MM.1S (cell line): ENCODE measurements at regions not wholly inside any gene's neighbourhood (a gene's known extent, or its start where the extent isn't known, plus 50 kb on each side); places are given as distances from the start of the nearest gene placed in this dataset.
"Not testable (repeated sequence)": the region's sequence is repeated elsewhere in the genome, so short reads cannot be mapped to it uniquely, and the experiment has no call there.

Source experiments
- DNase-seq: peaks from one replicate; pipeline ENCODE4 v3.0.0-alpha.2; 2015
- H2AFZ ChIP-seq: fragments of 300-600 bp; sonication (generic); 2 replicates; pipeline ENCODE4 v1.6.0; 2016; ENCODE audit warnings: antibody characterized with exemption, low read length
- H3F3A ChIP-seq: fragments of 300-600 bp; sonication (generic); 2 replicates; pipeline ENCODE4 v1.6.1; 2016; ENCODE audit warnings: mild to moderate bottlenecking, antibody characterized with exemption, low read length, moderate library complexity, mixed read lengths; ENCODE audit not compliant: insufficient read depth
- H3K27ac ChIP-seq: fragments of 300-600 bp; sonication (generic); 2 replicates; pipeline ENCODE4 v1.5.1; 2016; ENCODE audit warnings: mild to moderate bottlenecking, low read length
- H3K27me3 ChIP-seq: fragments of 300-600 bp; sonication (generic); replicated peaks from 2 replicates; pipeline ENCODE4 v1.6.0; 2016; ENCODE audit warnings: low read length; ENCODE audit not compliant: insufficient read depth
- H3K36me3 ChIP-seq: fragments of 300-600 bp; sonication (generic); replicated peaks from 2 replicates; pipeline ENCODE4 v1.6.1; 2016; ENCODE audit warnings: mild to moderate bottlenecking, low read length, mixed read lengths; ENCODE audit not compliant: insufficient read depth
- H3K4me1 ChIP-seq: fragments of 300-600 bp; sonication (generic); 2 replicates; pipeline ENCODE4 v1.6.1; 2016; ENCODE audit warnings: low read length, mixed read lengths
- H3K4me2 ChIP-seq: fragments of 300-600 bp; sonication (generic); 2 replicates; pipeline ENCODE4 v1.6.0; 2016; ENCODE audit warnings: low read depth, low read length
- H3K4me3 ChIP-seq: fragments of 300-600 bp; sonication (generic); 2 replicates; pipeline ENCODE4 v1.5.1; 2016; ENCODE audit warnings: low read length, mixed read lengths
- H3K79me2 ChIP-seq: fragments of 300-600 bp; sonication (generic); 2 replicates; pipeline ENCODE4 v1.6.1; 2016; ENCODE audit warnings: mixed run types, low read length, mixed read lengths
- H3K9ac ChIP-seq: fragments of 300-600 bp; sonication (generic); 2 replicates; pipeline ENCODE4 v1.6.1; 2016; ENCODE audit warnings: low read length, mixed read lengths
- H3K9me2 ChIP-seq: fragments of 300-600 bp; sonication (generic); replicated peaks from 2 replicates; pipeline ENCODE4 v1.6.1; 2016; ENCODE audit warnings: mild to moderate bottlenecking, low read length, mixed read lengths; ENCODE audit not compliant: insufficient read depth
- H3K9me3 ChIP-seq: fragments of 300-600 bp; sonication (generic); replicated peaks from 2 replicates; pipeline ENCODE4 v1.6.1; 2016; ENCODE audit warnings: mild to moderate bottlenecking, low read length, mixed read lengths; ENCODE audit not compliant: insufficient read depth
- H4K20me1 ChIP-seq: fragments of 300-600 bp; sonication (generic); 2 replicates; pipeline ENCODE4 v1.6.1; 2016; ENCODE audit warnings: mild to moderate bottlenecking, low read length, moderate library complexity, mixed read lengths; ENCODE audit not compliant: insufficient read depth
- CTCF ChIP-seq: fragments of 300-600 bp; sonication (generic); IDR thresholded peaks from 2 replicates; pipeline ENCODE4 v1.5.1; 2016; ENCODE audit warnings: antibody characterized with exemption, low read length, mixed read lengths
- EZH2 ChIP-seq: fragments of 300-600 bp; sonication (generic); optimal IDR thresholded peaks from 2 replicates; pipeline ENCODE3; 2017; ENCODE audit warnings: low read depth, mild to moderate bottlenecking, antibody characterized with exemption, low read length, mixed read lengths
- EZH2phosphoT487 ChIP-seq: fragments of 300-600 bp; sonication (generic); IDR thresholded peaks from 2 replicates; pipeline ENCODE4 v1.6.1; 2018; ENCODE audit warnings: antibody characterized with exemption, low read length

GRCh38 chr7:85802211-85802610 is 615.4 kb upstream of the SEMA3D start:
- Histone ChIP-seq H4K20me1 (no peaks in the 10 kb centered on the region), H2AFZ (no peak overlapping the region), H3F3A (no peaks in the 10 kb centered on the region), H3K36me3 (no peaks in the 10 kb centered on the region), H3K9me2 (no peaks in the 10 kb centered on the region), H3K27me3 (no peaks in the 10 kb centered on the region), H3K9ac (no peak overlapping the region), H3K79me2 (no peaks in the 10 kb centered on the region), H3K27ac (no peak overlapping the region), H3K4me2 (no peak overlapping the region), H3K4me3 (no peak overlapping the region), H3K9me3 (no peaks in the 10 kb centered on the region), H3K4me1 (no peaks in the 10 kb centered on the region)
- DNase-seq, result no peak
- no peak for TF ChIP-seq EZH2phosphoT487
- TF ChIP-seq CTCF, result no peak
- TF ChIP-seq EZH2, result no peak

GRCh38 chr7:85796956-85797355 is 610.1 kb upstream of the SEMA3D start:
- Histone ChIP-seq H3K79me2 (no peaks in the 10 kb centered on the region), H4K20me1 (no peaks in the 10 kb centered on the region), H3K27me3 (no peaks in the 10 kb centered on the region), H3K4me2 (no peak overlapping the region), H3F3A (no peaks in the 10 kb centered on the region), H3K4me1 (0 out of 2 replicates have a peak, but pooled peaks cover 4% of the 10 kb centered on the region), H3K27ac (no peak overlapping the region), H3K36me3 (no peaks in the 10 kb centered on the region), H3K9me2 (no peaks in the 10 kb centered on the region), H3K9ac (no peak overlapping the region), H2AFZ (no peak overlapping the region), H3K4me3 (no peak overlapping the region), H3K9me3 (no peaks in the 10 kb centered on the region)
- TF ChIP-seq EZH2phosphoT487, result no peak
- TF ChIP-seq CTCF, result no peak
- no peak for TF ChIP-seq EZH2
- DNase-seq, result no peak

GRCh38 chr7:85791098-85791497 is 604.2 kb upstream of the SEMA3D start:
- H2AFZ ChIP-seq, H3K79me2 ChIP-seq, H3K9me3 ChIP-seq, H3K27me3 ChIP-seq, H3K9ac ChIP-seq, H3K4me3 ChIP-seq, H3K36me3 ChIP-seq, H4K20me1 ChIP-seq, H3K9me2 ChIP-seq, H3K27ac ChIP-seq, H3K4me1 ChIP-seq, H3K4me2 ChIP-seq, H3F3A ChIP-seq, DNase-seq: not testable (repeated sequence)

- Histone ChIP-seq H2AFZ (no peak overlapping the region), H3K4me1 (no peaks in the 10 kb centered on the region), H3K4me3 (no peak overlapping the region), H3K27me3 (no peaks in the 10 kb centered on the region), H3K9ac (no peak overlapping the region), H3K9me3 (0 out of 2 replicates have a peak, but pooled peaks cover 3% of the 10 kb centered on the region), H3K27ac (no peak overlapping the region), H3K79me2 (no peaks in the 10 kb centered on the region), H3K4me2 (no peak overlapping the region), H3K36me3 (no peaks in the 10 kb centered on the region), H3F3A (no peaks in the 10 kb centered on the region), H4K20me1 (no peaks in the 10 kb centered on the region), H3K9me2 (no peaks in the 10 kb centered on the region)
- no peak for DNase-seq
- TF ChIP-seq EZH2phosphoT487 (no peak), EZH2 (no peak), CTCF (no peak)
These were observed 594.8 kb upstream of the SEMA3D start for GRCh38 chr7:85781606-85782005.
